ENCODE measurements at regions not wholly inside any gene's neighbourhood (a gene's known extent, or its start where the extent isn't known, plus 50 kb on each side); places are given as distances from the start of the nearest gene placed in this dataset.

- TF ChIP-seq CTCF (IDR thresholded peaks at IDR 0.05; ENCODE audit: low read length) (no peak), EZH2 (IDR thresholded peaks at IDR 0.05; ENCODE audit: borderline replicate concordance, low read length) (no peak)
Observed at GRCh38 chr12:68447797-68448260, 115.7 kb upstream of the MDM1 start.
